ENCODE measurements at regions not wholly inside any gene's neighbourhood (a gene's known extent, or its start where the extent isn't known, plus 50 kb on each side); places are given as distances from the start of the nearest gene placed in this dataset.

- no peak for DNase-seq (ENCODE audit: low read depth)
- H3K4me3 ChIP-seq (ENCODE audit: low read depth, low read length): no peak overlapping the region
- TF ChIP-seq, protein P1, sequence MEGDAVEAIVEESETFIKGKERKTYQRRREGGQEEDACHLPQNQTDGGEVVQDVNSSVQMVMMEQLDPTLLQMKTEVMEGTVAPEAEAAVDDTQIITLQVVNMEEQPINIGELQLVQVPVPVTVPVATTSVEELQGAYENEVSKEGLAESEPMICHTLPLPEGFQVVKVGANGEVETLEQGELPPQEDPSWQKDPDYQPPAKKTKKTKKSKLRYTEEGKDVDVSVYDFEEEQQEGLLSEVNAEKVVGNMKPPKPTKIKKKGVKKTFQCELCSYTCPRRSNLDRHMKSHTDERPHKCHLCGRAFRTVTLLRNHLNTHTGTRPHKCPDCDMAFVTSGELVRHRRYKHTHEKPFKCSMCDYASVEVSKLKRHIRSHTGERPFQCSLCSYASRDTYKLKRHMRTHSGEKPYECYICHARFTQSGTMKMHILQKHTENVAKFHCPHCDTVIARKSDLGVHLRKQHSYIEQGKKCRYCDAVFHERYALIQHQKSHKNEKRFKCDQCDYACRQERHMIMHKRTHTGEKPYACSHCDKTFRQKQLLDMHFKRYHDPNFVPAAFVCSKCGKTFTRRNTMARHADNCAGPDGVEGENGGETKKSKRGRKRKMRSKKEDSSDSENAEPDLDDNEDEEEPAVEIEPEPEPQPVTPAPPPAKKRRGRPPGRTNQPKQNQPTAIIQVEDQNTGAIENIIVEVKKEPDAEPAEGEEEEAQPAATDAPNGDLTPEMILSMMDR (IDR thresholded peaks at IDR 0.05; ENCODE audit: low read depth, low read length, missing control alignments): no peak
Measured at GRCh38 chr10:111273635-111274034, 196.8 kb downstream of the ADRA2A start.

DNA sequence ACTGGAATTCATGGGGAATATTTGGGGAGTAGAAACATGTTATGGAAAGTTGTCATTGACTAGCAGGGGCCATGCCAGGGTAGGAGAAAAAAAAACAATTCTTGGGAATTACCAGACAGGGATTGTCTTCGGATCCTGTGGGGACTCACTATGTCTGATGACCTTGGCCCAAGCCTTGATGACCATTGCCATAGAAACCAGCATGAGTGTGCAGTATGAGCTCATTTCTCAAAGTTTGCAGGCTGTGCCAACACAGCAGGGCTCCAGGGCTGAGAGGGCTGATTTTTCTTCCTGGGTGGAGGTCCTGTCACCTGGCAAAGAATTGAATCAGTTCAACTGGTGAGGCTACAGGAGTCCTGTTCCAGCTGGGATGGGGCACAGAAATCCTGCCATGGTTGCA, 198.3 kb downstream of the ADRA2A start:
- no peak overlapping the region for H3K4me3 ChIP-seq (ENCODE audit: low read depth, low read length)
- TF ChIP-seq, protein P1 (IDR thresholded peaks at IDR 0.05; ENCODE audit: low read depth, low read length, missing control alignments): no peak
- DNase-seq (ENCODE audit: low read depth): no peak

GRCh38 chr10:111277661-111278060, 200.8 kb downstream of the ADRA2A start:
- no peak for DNase-seq (ENCODE audit: low read depth)
- TF ChIP-seq, protein P1 (IDR thresholded peaks at IDR 0.05; ENCODE audit: low read depth, low read length, missing control alignments): no peak
- no peak overlapping the region for H3K4me3 ChIP-seq (ENCODE audit: low read depth, low read length)

- TF ChIP-seq, protein P1 (IDR thresholded peaks at IDR 0.05; ENCODE audit: low read depth, low read length, missing control alignments): no peak
- DNase-seq (ENCODE audit: low read depth): no peak
- H3K4me3 ChIP-seq (ENCODE audit: low read depth, low read length): no peak overlapping the region
Measured at GRCh38 chr10:111278266-111278665, 201.4 kb downstream of the ADRA2A start.

GRCh38 chr10:111281516-111281915, 204.7 kb downstream of the ADRA2A start:
- no peak for DNase-seq (ENCODE audit: low read depth)
- no peak overlapping the region for H3K4me3 ChIP-seq (ENCODE audit: low read depth, low read length)
- TF ChIP-seq, protein P1 (IDR thresholded peaks at IDR 0.05; ENCODE audit: low read depth, low read length, missing control alignments): no peak

DNA sequence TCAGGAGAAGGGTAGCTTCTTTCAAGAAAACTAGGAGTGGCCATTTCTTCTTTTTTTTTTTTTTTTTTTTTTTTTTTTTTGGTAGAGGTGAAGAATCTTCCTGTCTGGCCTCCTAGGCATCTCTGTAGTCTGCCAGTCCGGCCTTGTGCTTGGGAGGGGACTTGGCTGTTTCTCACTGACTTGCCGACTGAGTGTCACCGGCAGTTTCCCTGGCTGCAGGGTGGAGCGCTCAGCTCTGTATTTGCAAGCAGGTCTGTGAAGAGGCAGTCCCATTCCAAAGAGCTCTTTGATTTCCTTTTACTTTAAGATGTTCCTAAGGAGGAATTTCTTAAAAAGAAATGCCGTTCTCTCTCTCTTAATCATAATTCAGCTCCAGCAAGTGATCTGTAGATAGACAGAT, 212.6 kb downstream of the ADRA2A start:
- TF ChIP-seq, protein P1 (IDR thresholded peaks at IDR 0.05; ENCODE audit: low read depth, low read length, missing control alignments): no peak
- no peak overlapping the region for H3K4me3 ChIP-seq (ENCODE audit: low read depth, low read length)
- DNase-seq (ENCODE audit: low read depth): no peak

DNA sequence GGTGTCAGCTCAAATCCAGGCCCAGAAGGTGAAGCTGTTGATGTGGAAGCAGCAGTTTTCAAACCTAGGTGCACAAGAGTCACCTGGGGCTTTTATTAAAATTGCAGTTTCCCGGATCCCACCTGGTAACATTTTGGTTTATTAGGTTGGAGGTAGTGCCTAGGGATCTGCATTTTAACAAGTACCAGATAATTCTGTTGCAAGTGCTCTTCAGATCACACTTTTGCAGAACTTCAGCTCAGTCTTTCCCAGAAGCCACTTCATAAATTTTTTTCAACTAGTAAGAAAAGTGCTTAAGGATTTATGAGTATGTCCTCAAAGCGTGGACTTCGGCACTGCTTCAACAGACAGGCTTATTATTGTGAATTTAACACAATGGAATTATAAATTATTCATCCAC, 213.8 kb downstream of the ADRA2A start:
- TF ChIP-seq, protein P1 (IDR thresholded peaks at IDR 0.05; ENCODE audit: low read depth, low read length, missing control alignments): no peak
- no peak for DNase-seq (ENCODE audit: low read depth)

More for the DNA sequence above, 213.8 kb downstream of the ADRA2A start:
- no peak overlapping the region for H3K4me3 ChIP-seq (ENCODE audit: low read depth, low read length)

Data from GM12864 (cell line).